AG10803 (cell line): ENCODE measurements at regions not wholly inside any gene's neighbourhood (a gene's known extent, or its start where the extent isn't known, plus 50 kb on each side); places are given as distances from the start of the nearest gene placed in this dataset.

ENCODE experiments used
- DNase-seq: peaks from one replicate; pipeline ENCODE4 v3.0.0; 2010; ENCODE audit warnings: low read depth
- H3K4me3 ChIP-seq: 2 replicates; pipeline ENCODE4 v1.5.1; 2011; ENCODE audit warnings: mild to moderate bottlenecking, low read length, control low read depth
- CTCF ChIP-seq: conservative IDR thresholded peaks from 2 replicates; pipeline ENCODE4 v1.5.1; 2011; ENCODE audit warnings: mild to moderate bottlenecking, low read length, control low read depth, inconsistent platforms

DNA sequence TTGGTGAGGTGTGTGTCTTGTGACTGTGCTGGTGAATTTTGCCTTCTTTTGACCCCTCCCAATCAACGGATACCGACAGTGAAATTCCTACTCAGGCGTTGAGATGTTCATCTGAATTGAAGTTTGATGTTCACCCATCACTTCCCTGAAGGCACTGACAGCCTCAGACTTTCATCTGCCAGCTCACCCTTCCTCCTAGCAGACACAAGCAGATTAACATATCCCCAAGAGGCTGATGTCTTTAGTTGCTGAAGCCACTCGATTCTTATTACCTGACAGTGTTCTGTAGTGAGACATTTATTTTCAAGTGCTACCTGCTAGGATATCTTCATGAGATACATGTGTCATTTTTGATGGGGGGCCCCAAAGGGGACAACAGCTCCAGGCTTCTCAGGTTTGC lies 1330.1 kb upstream of the PIK3C3 start:
- no peak for DNase-seq
- H3K4me3 ChIP-seq, result no peak overlapping the region
- TF ChIP-seq CTCF, result no peak

DNA sequence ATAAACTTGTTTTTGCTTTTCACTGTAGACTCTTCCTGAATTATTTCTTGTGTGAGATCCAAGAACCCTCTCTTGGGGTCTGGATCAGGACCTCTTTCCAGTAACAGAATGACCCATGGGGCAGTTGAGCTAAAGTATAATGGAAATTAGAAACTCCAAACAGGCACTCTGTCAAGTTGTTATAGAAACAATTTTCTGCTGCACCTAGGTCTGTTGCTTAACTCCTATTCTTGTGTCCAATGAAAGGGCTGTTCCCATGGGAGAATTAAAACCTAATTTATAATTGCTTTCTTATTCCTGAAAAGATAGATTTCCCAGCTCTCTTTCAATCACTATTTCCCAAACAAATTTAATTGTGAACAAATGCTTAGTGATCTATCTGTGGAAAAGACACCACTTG lies 1341.3 kb upstream of the PIK3C3 start:
- H3K4me3 ChIP-seq, result no peak overlapping the region
- DNase-seq, result no peak
- no peak for TF ChIP-seq CTCF

GRCh38 chr18:40612356-40612755 lies 1342.7 kb upstream of the PIK3C3 start:
- no peak for TF ChIP-seq CTCF
- H3K4me3 ChIP-seq, result no peak overlapping the region
- no peak for DNase-seq

DNA sequence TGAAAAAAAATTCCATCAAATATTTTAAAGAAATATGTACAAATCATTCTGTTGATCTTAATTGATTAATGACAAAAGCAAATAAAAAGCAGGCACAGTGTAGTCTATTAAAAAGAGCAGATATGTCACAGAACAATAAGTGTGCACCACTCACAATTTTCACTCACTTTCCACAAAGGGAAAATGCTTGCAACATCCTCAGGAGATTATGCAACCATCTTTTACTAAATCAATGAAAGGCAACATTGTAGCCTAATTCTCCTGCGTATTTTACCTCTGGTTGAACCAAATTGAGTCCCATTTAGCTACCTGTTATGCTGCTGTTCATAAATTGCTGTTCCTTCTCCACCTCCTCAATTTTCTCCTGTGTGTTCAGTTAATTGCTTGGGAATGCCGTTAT lies 1346.8 kb upstream of the PIK3C3 start:
- no peak for DNase-seq
- no peak for TF ChIP-seq CTCF
- no peak overlapping the region for H3K4me3 ChIP-seq

DNA sequence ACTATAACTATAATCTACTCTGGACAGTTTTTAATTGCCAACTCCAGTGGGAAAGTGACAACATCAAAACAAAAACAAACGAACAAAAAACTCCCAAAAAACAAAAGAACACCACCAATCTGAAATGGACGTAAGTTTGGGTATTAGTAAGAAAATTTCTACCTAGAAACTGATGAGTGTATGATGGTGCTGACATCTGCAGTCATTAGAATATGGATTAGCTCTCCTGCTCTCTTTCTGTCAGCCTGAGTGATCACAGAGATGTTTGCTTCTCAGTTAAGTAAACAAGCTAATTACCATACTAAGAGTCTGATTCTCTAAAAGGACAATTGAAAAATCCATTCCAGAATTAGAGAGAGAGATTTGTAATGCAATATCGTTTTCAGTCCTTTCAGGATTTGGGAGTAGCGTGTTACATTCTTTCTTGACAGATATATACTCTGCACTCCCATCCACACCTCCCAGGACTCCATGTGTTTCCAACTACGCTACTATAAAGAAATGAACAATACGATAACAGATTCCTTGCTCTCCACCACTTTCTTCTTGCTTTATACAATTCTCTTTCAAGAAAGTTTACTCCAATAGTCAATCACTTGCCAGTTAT lies 1347.4 kb upstream of the PIK3C3 start:
- no peak overlapping the region for H3K4me3 ChIP-seq
- no peak for TF ChIP-seq CTCF
- DNase-seq, result no peak

- no peak for DNase-seq
- no peak for TF ChIP-seq CTCF
- H3K4me3 ChIP-seq, result no peak overlapping the region
These were observed 1348.0 kb upstream of the PIK3C3 start for GRCh38 chr18:40606996-40607395.

- TF ChIP-seq CTCF, result no peak
- H3K4me3 ChIP-seq, result no peak overlapping the region
- DNase-seq, result no peak
These were observed 1371.4 kb upstream of the PIK3C3 start for GRCh38 chr18:40583671-40584070.
